SK-N-SH treated with all-trans-retinoic acid at 6 μM for 48 hours (cell line): ENCODE measurements at regions not wholly inside any gene's neighbourhood (a gene's known extent, or its start where the extent isn't known, plus 50 kb on each side); places are given as distances from the start of the nearest gene placed in this dataset.

Experiments
- ATAC-seq: fragments of 200-7000 bp; cut with Tn5 transposase; 3 replicates; pipeline ENCODE4 v1.9.1; 2020; ENCODE audit warnings: mild to moderate bottlenecking, moderate library complexity
- ARNTL ChIP-seq: fragments of 450-650 bp; formaldehyde crosslinking; IDR thresholded peaks from 2 replicates; pipeline ENCODE4 v1.5.0; 2020; ENCODE audit warnings: low read depth, mild to moderate bottlenecking, moderate library complexity, borderline replicate concordance
- BACH2 ChIP-seq: fragments of 250-450 bp; sonication (Bioruptor Pico); IDR thresholded peaks from 2 replicates; pipeline ENCODE4 v1.9.0; 2021; ENCODE audit warnings: mild to moderate bottlenecking, borderline replicate concordance
- CSDC2 ChIP-seq: fragments of 250-450 bp; sonication (Bioruptor Pico); IDR thresholded peaks from 2 replicates; pipeline ENCODE4 v1.5.0; 2020; ENCODE audit warnings: mild to moderate bottlenecking, moderate library complexity
- ESRRG ChIP-seq: fragments of 250-450 bp; sonication (Bioruptor Pico); IDR thresholded peaks from 2 replicates; pipeline ENCODE4 v1.6.1; 2021; ENCODE audit warnings: mild to moderate bottlenecking
- GLIS3 ChIP-seq: fragments of 250-450 bp; sonication (Bioruptor Pico); IDR thresholded peaks from 2 replicates; pipeline ENCODE4 v1.5.0; 2020; ENCODE audit warnings: mild to moderate bottlenecking, moderate library complexity
- OSR1 ChIP-seq: fragments of 250-450 bp; sonication (Bioruptor Pico); IDR thresholded peaks from 2 replicates; pipeline ENCODE4 v1.8.0; 2022; ENCODE audit warnings: moderate library complexity, mild to moderate bottlenecking, inconsistent platforms
- PATZ1 ChIP-seq: fragments of 250-450 bp; sonication (Bioruptor Pico); IDR thresholded peaks from 2 replicates; pipeline ENCODE4 v1.8.0; 2020; ENCODE audit warnings: mild to moderate bottlenecking, moderate library complexity, borderline replicate concordance
- PPARA ChIP-seq: fragments of 250-450 bp; sonication (Bioruptor Pico); IDR thresholded peaks from 2 replicates; pipeline ENCODE4 v1.5.0; 2020; ENCODE audit warnings: mild to moderate bottlenecking, borderline replicate concordance
- RARB ChIP-seq: fragments of 250-450 bp; sonication (Bioruptor Pico); IDR thresholded peaks from 2 replicates; pipeline ENCODE4 v1.8.0; 2021; ENCODE audit warnings: mild to moderate bottlenecking, moderate library complexity
- SNAI2 ChIP-seq: fragments of 250-450 bp; sonication (Bioruptor Pico); IDR thresholded peaks from 2 replicates; pipeline ENCODE4 v1.5.0; 2020; ENCODE audit warnings: mild to moderate bottlenecking, moderate library complexity
- TCF4 ChIP-seq: fragments of 250-450 bp; sonication (Bioruptor Pico); IDR thresholded peaks from 2 replicates; pipeline ENCODE4 v1.8.0; 2021; ENCODE audit warnings: mild to moderate bottlenecking, moderate library complexity, borderline replicate concordance
- TSHZ2 ChIP-seq: fragments of 250-450 bp; sonication (Bioruptor Pico); IDR thresholded peaks from 2 replicates; pipeline ENCODE4 v1.5.0; 2020; ENCODE audit warnings: mild to moderate bottlenecking, moderate library complexity
- ZFP3 ChIP-seq: fragments of 250-450 bp; sonication (Bioruptor Pico); IDR thresholded peaks from 2 replicates; pipeline ENCODE4 v1.5.0; 2020; ENCODE audit warnings: mild to moderate bottlenecking, moderate library complexity
- ZFP30 ChIP-seq: fragments of 450-650 bp; formaldehyde crosslinking; IDR thresholded peaks from 2 replicates; pipeline ENCODE4 v1.5.0; 2022; ENCODE audit warnings: mild to moderate bottlenecking, moderate library complexity
- ZNF565 ChIP-seq: fragments of 450-650 bp; formaldehyde crosslinking; conservative IDR thresholded peaks from 2 replicates; pipeline ENCODE4 v1.5.0; 2020; ENCODE audit warnings: low read depth, mild to moderate bottlenecking, moderate library complexity
- ZNF70 ChIP-seq: fragments of 450-650 bp; formaldehyde crosslinking; IDR thresholded peaks from 2 replicates; pipeline ENCODE4 v1.5.0; 2020; ENCODE audit warnings: mild to moderate bottlenecking, moderate library complexity
- ZNF8 ChIP-seq: fragments of 450-650 bp; formaldehyde crosslinking; IDR thresholded peaks from 2 replicates; pipeline ENCODE4 v1.5.0; 2020; ENCODE audit warnings: mild to moderate bottlenecking, moderate library complexity
- TF ChIP-seq, protein P1 (sequence below): fragments of 250-450 bp; sonication (Bioruptor Pico); IDR thresholded peaks from 2 replicates; pipeline ENCODE4 v1.5.1; 2020; ENCODE audit warnings: low read depth, mild to moderate bottlenecking, moderate library complexity
- TF ChIP-seq, protein P2 (sequence below): fragments of 250-450 bp; sonication (Bioruptor Pico); IDR thresholded peaks from 2 replicates; pipeline ENCODE4 v1.5.1; 2021; ENCODE audit warnings: mild to moderate bottlenecking, moderate library complexity
- TF ChIP-seq, protein P3 (sequence below): fragments of 250-450 bp; sonication (Bioruptor Pico); IDR thresholded peaks from 2 replicates; pipeline ENCODE4 v1.8.0; 2021; ENCODE audit warnings: low read depth, mild to moderate bottlenecking, moderate library complexity, borderline replicate concordance

DNA sequence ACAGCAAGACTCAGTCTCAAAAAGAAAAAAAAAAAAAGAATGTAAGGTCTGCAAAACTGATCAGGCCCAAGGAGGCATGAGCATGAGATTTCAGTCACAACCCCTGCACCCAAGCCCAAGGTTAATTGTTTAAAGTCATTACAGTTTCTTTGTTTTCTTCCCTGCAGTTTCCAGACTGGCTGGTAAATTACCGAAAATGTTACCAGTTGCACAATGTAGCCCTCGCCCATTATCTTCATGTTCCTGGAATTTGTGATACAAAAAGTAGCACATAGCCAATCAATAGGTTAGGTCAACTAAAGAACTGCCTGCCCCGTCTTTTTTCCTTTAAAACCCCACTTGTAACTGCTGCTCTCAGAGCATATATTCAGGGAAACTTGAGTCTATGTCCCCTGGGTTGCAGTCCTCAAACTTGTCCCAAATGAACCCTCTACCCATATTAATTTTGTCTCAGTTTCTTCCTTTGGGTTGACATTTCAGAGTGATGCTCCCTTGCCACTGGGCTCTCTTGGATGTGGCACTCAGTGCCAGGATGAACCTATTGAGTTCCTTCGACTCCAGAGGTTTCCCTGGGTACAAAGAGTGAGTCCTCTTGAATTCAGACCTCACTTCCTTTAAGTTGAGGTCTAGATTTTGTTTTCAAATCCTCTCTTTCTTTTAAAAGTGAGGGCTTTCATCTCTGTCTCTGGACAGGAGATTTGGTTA is 216.2 kb upstream of the HS6ST1 start:
- TF ChIP-seq ZFP30 (CRISPR knock-in tag) = no peak
- no peak for TF ChIP-seq ZNF8
- no peak for TF ChIP-seq SNAI2 (CRISPR knock-in tag)
- no peak for TF ChIP-seq ZFP3 (CRISPR knock-in tag)
- TF ChIP-seq PPARA = no peak

DNA sequence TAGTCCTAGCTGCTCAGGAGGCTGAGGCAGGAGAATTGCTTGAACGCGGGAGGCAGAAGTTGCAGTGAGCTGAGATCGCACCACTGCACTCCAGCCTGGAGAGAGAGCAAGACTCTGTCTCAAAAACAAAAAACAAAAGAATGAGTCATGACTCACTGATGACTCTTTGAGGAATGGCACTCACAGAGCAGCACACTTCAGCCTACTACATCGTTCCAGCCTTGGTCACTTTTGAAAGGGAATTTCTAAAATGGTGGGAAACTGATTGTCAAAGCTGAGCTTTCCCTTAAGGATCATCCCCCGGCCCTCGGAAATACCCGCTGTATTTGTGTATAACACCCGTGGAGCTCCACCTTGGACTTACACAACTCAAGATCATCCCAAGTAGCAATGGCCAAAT is 217.3 kb upstream of the HS6ST1 start:
- TF ChIP-seq BACH2 (CRISPR knock-in tag) (no peak), ZFP3 (CRISPR knock-in tag) (no peak), GLIS3 (CRISPR knock-in tag) (no peak), RARB (no peak), ZFP30 (CRISPR knock-in tag) (no peak), ESRRG (CRISPR knock-in tag) (no peak), ZNF70 (CRISPR knock-in tag) (no peak), ZNF565 (CRISPR knock-in tag) (no peak), SNAI2 (CRISPR knock-in tag) (no peak), PPARA (no peak), TCF4 (CRISPR knock-in tag) (no peak), PATZ1 (no peak), OSR1 (CRISPR knock-in tag) (no peak), ARNTL (CRISPR knock-in tag) (no peak), ZNF8 (no peak), CSDC2 (CRISPR knock-in tag) (no peak), TSHZ2 (no peak)
- TF ChIP-seq, protein P1, sequence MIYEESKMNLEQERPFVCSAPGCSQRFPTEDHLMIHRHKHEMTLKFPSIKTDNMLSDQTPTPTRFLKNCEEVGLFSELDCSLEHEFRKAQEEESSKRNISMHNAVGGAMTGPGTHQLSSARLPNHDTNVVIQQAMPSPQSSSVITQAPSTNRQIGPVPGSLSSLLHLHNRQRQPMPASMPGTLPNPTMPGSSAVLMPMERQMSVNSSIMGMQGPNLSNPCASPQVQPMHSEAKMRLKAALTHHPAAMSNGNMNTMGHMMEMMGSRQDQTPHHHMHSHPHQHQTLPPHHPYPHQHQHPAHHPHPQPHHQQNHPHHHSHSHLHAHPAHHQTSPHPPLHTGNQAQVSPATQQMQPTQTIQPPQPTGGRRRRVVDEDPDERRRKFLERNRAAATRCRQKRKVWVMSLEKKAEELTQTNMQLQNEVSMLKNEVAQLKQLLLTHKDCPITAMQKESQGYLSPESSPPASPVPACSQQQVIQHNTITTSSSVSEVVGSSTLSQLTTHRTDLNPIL (CRISPR knock-in tag) = no peak
- TF ChIP-seq, protein P2, sequence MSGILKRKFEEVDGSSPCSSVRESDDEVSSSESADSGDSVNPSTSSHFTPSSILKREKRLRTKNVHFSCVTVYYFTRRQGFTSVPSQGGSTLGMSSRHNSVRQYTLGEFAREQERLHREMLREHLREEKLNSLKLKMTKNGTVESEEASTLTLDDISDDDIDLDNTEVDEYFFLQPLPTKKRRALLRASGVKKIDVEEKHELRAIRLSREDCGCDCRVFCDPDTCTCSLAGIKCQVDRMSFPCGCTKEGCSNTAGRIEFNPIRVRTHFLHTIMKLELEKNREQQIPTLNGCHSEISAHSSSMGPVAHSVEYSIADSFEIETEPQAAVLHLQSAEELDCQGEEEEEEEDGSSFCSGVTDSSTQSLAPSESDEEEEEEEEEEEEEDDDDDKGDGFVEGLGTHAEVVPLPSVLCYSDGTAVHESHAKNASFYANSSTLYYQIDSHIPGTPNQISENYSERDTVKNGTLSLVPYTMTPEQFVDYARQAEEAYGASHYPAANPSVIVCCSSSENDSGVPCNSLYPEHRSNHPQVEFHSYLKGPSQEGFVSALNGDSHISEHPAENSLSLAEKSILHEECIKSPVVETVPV = no peak
- TF ChIP-seq, protein P3, sequence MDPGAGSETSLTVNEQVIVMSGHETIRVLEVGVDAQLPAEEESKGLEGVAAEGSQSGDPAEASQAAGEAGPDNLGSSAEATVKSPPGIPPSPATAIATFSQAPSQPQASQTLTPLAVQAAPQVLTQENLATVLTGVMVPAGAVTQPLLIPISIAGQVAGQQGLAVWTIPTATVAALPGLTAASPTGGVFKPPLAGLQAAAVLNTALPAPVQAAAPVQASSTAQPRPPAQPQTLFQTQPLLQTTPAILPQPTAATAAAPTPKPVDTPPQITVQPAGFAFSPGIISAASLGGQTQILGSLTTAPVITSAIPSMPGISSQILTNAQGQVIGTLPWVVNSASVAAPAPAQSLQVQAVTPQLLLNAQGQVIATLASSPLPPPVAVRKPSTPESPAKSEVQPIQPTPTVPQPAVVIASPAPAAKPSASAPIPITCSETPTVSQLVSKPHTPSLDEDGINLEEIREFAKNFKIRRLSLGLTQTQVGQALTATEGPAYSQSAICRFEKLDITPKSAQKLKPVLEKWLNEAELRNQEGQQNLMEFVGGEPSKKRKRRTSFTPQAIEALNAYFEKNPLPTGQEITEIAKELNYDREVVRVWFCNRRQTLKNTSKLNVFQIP (CRISPR knock-in tag) = no peak
- ATAC-seq = no peak

More for the DNA sequence above, 216.2 kb upstream of the HS6ST1 start:
- no peak for ATAC-seq

- ATAC-seq = no peak
- no peak for TF ChIP-seq ZNF8
- TF ChIP-seq PATZ1 = no peak
- no peak for TF ChIP-seq TSHZ2
- TF ChIP-seq, protein P1 (CRISPR knock-in tag) = no peak
- no peak for TF ChIP-seq ESRRG (CRISPR knock-in tag)
- TF ChIP-seq ZNF565 (CRISPR knock-in tag) = no peak
- TF ChIP-seq PPARA = no peak
- no peak for TF ChIP-seq BACH2 (CRISPR knock-in tag)
These were observed 218.4 kb upstream of the HS6ST1 start for GRCh38 chr2:128536925-128537620.
